H1 (cell line): ENCODE measurements at regions not wholly inside any gene's neighbourhood (a gene's known extent, or its start where the extent isn't known, plus 50 kb on each side); places are given as distances from the start of the nearest gene placed in this dataset.

Source experiments
- ATF3 ChIP-seq: IDR thresholded peaks from 2 replicates; pipeline ENCODE4 v1.6.1; 2011; ENCODE audit warnings: low read depth, mild to moderate bottlenecking, low read length; ENCODE audit not compliant: insufficient read depth
- CHD1 ChIP-seq: IDR thresholded peaks from 2 replicates; pipeline ENCODE4 v1.6.1; 2012; ENCODE audit warnings: low read depth, low read length, improper control_type of control experiment
- POLR2AphosphoS5 ChIP-seq: IDR thresholded peaks from 2 replicates; pipeline ENCODE4 v1.6.1; 2011; ENCODE audit warnings: low read depth, low read length
- SIRT6 ChIP-seq: IDR thresholded peaks from one replicate; pipeline ENCODE4 v1.7.1; 2012; ENCODE audit warnings: low read length, inconsistent platforms
- SP1 ChIP-seq: IDR thresholded peaks from 2 replicates; pipeline ENCODE4 v1.6.1; 2011; ENCODE audit warnings: low read depth, low read length
- YY1 ChIP-seq: IDR thresholded peaks from 2 replicates; pipeline ENCODE4 v1.6.1; 2011; ENCODE audit warnings: low read depth, mild to moderate bottlenecking, low read length
- TF ChIP-seq, protein P1 (sequence below): IDR thresholded peaks from 2 replicates; pipeline ENCODE4 v1.6.1; 2011; ENCODE audit warnings: low read length, improper control_type of control experiment

GRCh38 chr2:221137385-221137784 lies 434.7 kb downstream of the EPHA4 start (continued):
- TF ChIP-seq, protein P1, sequence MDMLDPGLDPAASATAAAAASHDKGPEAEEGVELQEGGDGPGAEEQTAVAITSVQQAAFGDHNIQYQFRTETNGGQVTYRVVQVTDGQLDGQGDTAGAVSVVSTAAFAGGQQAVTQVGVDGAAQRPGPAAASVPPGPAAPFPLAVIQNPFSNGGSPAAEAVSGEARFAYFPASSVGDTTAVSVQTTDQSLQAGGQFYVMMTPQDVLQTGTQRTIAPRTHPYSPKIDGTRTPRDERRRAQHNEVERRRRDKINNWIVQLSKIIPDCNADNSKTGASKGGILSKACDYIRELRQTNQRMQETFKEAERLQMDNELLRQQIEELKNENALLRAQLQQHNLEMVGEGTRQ, result no peak
- TF ChIP-seq CHD1, result no peak
- TF ChIP-seq SIRT6, result no peak
- TF ChIP-seq SP1, result no peak
- TF ChIP-seq ATF3, result no peak
- TF ChIP-seq POLR2AphosphoS5, result no peak
- no peak for TF ChIP-seq YY1
- TF ChIP-seq, all 59 proteins: peak for 0
